WTC11 (cell line): ENCODE measurements at regions not wholly inside any gene's neighbourhood (a gene's known extent, or its start where the extent isn't known, plus 50 kb on each side); places are given as distances from the start of the nearest gene placed in this dataset.

Source experiments
- CBFB ChIP-seq: sonication (generic); formaldehyde crosslinking; IDR thresholded peaks from 2 replicates; pipeline ENCODE4 v1.8.1; 2022; ENCODE audit warnings: mild to moderate bottlenecking, low read depth, missing genetic modification reagents
- CTCF ChIP-seq: fragments of 200-600 bp; IDR thresholded peaks from 2 replicates; pipeline ENCODE4 v1.8.0; 2022; ENCODE audit warnings: antibody characterized with exemption
- HMGA2 ChIP-seq: fragments of 250-450 bp; sonication (Bioruptor Pico); IDR thresholded peaks from 2 replicates; pipeline ENCODE4 v1.4.0; 2021; ENCODE audit warnings: mild to moderate bottlenecking, moderate library complexity
- ZBTB43 ChIP-seq: sonication (generic); formaldehyde crosslinking; IDR thresholded peaks from 2 replicates; pipeline ENCODE4 v1.8.1; 2023; ENCODE audit warnings: mild to moderate bottlenecking, missing genetic modification reagents
- ZMAT4 ChIP-seq: fragments of 250-450 bp; sonication (Bioruptor Pico); IDR thresholded peaks from 2 replicates; pipeline ENCODE4 v1.9.0; 2021; ENCODE audit warnings: mild to moderate bottlenecking
- ZNF121 ChIP-seq: sonication (generic); formaldehyde crosslinking; IDR thresholded peaks from 2 replicates; pipeline ENCODE4 v1.8.0; 2023; ENCODE audit warnings: missing genetic modification reagents
- ZNF317 ChIP-seq: sonication (generic); formaldehyde crosslinking; IDR thresholded peaks from 2 replicates; pipeline ENCODE4 v1.8.1; 2023; ENCODE audit warnings: low read depth, mild to moderate bottlenecking, moderate library complexity, missing genetic modification reagents, borderline replicate concordance
- ZNF416 ChIP-seq: fragments of 250-450 bp; sonication (Bioruptor Pico); IDR thresholded peaks from 2 replicates; pipeline ENCODE4 v1.9.0; 2021; ENCODE audit warnings: mild to moderate bottlenecking, inconsistent platforms

GRCh38 chr5:121660142-121660541 is 191.5 kb upstream of the FTMT start:
- TF ChIP-seq CBFB (CRISPR knock-in tag), result no peak
- no peak for TF ChIP-seq CTCF
- no peak for TF ChIP-seq ZNF416 (CRISPR knock-in tag)
- no peak for TF ChIP-seq ZNF121 (CRISPR knock-in tag)
- TF ChIP-seq HMGA2, result no peak
- TF ChIP-seq ZBTB43, result no peak
- TF ChIP-seq ZNF317 (CRISPR knock-in tag), result no peak
- no peak for TF ChIP-seq ZMAT4 (CRISPR knock-in tag)
